Loucy (cell line): ENCODE measurements at regions not wholly inside any gene's neighbourhood (a gene's known extent, or its start where the extent isn't known, plus 50 kb on each side); places are given as distances from the start of the nearest gene placed in this dataset.

Source experiments
- CTCF ChIP-seq: fragments of 200-600 bp; sonication (generic); conservative IDR thresholded peaks from 2 replicates; pipeline ENCODE4 v1.5.1; 2014; ENCODE audit warnings: mild to moderate bottlenecking, antibody characterized with exemption, low read length
- EZH2phosphoT487 ChIP-seq: fragments of 200-600 bp; IDR thresholded peaks from 2 replicates; pipeline ENCODE4 v1.6.1; 2018; ENCODE audit warnings: antibody characterized with exemption, mild to moderate bottlenecking, moderate library complexity, borderline replicate concordance

GRCh38 chr5:63081402-63081801, 502.8 kb downstream of the LRRC70 start:
- TF ChIP-seq CTCF (no peak), EZH2phosphoT487 (no peak)
